HG02763 (cell line): ENCODE measurements at regions not wholly inside any gene's neighbourhood (a gene's known extent, or its start where the extent isn't known, plus 50 kb on each side); places are given as distances from the start of the nearest gene placed in this dataset.
"Not testable (repeated sequence)": the region's sequence is repeated elsewhere in the genome, so short reads cannot be mapped to it uniquely, and the experiment has no call there.

ENCODE experiments used
- ATAC-seq: cut with Tn5 transposase; IDR thresholded peaks from one replicate; pipeline ENCODE4 v1.9.1; 2021; ENCODE audit warnings: mild to moderate bottlenecking, moderate library complexity; ENCODE audit not compliant: unreplicated experiment

DNA sequence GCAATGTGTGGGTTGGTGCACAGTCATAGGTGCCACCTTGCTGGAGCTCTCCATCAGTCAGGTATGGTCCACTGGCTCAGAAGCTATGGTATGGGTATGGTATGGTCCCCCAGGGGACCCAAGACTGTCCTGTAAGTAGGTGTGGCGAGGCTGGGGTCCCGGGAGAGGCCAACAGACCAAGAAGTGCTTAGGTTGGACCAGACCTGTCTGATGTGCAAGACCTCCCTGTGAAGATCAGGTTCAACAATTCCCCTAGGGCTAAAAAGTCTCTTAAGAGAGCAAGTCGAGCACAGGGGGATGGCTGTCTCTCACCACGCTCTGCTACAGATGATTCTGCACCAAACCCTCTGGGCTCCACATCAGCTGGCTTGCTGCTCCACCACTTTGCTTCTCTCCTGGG, 1145.0 kb downstream of the RPA4 start:
- ATAC-seq, result no peak

DNA sequence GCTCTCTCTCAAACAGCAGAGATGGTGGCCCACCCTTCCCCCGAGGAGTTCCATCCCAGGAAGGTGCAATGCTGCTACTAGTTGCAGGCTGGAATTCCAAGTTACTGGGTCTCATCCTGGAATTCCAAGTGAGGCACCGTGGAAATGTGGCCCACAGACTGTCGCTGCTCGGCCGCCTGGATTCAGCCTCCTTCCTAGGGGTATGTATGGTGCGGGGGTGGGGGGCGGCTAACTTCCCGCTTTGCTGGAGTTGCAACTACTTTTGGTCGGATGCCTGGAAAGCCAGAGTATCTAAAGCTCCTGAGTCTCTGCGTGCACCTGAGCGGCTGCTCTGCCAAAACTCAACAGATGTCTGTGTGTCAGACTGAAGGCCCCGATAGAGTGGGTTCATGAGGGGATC, 1146.2 kb downstream of the RPA4 start:
- no peak for ATAC-seq

DNA sequence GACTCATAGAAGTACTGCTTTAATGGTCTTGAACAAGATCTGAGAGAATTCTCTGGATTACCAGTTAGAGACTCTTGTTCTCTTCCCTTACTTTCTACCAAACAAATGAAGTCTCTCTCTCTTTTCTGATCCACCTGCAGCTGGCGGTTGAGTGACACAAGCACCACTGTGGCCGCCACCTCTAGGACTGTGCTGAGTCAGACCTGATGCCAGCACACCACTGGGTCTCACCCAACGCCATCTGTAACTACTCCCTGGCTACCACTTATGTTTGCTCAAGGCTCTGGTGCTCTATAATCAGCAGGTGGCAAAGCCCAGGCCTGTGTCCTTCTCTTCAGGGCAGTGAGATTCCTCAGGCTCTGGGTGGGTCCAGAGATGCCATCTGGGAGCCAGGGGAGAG, 1173.5 kb downstream of the RPA4 start:
- ATAC-seq, result no peak

DNA sequence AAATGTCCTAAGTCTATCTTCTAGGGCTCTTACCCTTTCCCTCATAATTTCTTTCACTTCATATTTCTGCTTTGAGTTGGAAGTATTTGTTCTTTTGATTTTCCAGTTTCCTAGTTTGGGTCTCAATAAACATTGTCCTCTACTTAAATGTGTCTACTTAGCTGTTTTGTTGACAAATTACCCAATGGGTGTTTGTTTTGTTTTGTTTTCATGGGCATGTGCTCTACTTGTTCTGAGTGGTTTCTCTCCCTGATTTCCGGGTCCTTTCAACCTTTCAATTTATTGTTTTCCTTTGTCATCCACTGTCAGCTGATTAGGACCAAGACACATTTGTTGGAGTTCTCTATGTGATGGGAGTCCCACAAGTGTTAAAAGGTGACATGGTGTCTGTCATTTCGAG, 1181.4 kb downstream of the RPA4 start:
- ATAC-seq, result no peak

- ATAC-seq, result no peak
These were observed 1183.9 kb downstream of the RPA4 start for GRCh38 chrX:98067611-98068010.

GRCh38 chrX:98068024-98068580, 1184.4 kb downstream of the RPA4 start:
- ATAC-seq, result no peak

- no peak for ATAC-seq
These were observed 1187.6 kb downstream of the RPA4 start for GRCh38 chrX:98071331-98071730.

- no peak for ATAC-seq
These were observed 1193.7 kb downstream of the RPA4 start for GRCh38 chrX:98077440-98077839.

- no peak for ATAC-seq
These were observed 1228.0 kb downstream of the RPA4 start for GRCh38 chrX:98111684-98112083.

GRCh38 chrX:98114021-98114420, 1230.3 kb downstream of the RPA4 start:
- ATAC-seq, result no peak

DNA sequence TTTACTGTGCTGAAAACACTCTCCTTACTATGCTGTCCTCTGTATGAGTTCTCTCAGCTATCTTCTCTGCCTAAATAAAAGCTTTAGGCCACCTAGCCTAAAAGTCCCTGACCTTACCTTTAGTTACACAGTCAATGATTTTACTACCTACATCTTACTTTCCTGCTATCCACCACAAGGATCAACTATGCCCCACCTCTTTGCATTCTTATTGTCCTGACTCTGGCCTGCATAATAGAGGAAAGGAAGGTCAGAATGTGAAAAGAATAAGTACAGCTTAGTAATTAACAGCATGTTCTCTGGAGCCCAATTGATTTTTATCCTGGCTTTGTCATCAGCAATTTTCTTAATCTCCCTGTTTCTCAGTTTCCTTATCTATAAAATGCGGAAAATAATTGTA, 1257.8 kb downstream of the RPA4 start:
- ATAC-seq, result no peak

- no peak for ATAC-seq
These were observed 1307.3 kb downstream of the RPA4 start for GRCh38 chrX:98191003-98191402.

DNA sequence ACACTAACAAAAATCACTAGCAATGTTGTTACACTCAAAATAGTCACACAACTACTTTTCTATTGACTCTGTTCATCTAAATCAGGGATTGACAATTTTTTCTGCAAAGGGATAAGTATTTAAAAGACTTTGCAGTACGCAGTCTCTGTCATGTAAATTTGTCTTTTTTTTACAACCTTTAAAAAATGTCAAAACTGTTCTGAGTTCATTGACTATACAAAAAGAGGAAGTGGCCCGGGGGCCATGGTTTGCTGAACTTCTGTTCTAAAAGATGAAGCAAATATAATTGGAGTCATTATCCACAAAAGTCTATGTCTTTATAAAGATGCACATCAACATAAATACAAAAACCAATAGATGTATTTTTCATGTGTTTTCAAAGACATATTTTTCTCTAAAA, 1310.3 kb downstream of the RPA4 start:
- ATAC-seq, result no peak

DNA sequence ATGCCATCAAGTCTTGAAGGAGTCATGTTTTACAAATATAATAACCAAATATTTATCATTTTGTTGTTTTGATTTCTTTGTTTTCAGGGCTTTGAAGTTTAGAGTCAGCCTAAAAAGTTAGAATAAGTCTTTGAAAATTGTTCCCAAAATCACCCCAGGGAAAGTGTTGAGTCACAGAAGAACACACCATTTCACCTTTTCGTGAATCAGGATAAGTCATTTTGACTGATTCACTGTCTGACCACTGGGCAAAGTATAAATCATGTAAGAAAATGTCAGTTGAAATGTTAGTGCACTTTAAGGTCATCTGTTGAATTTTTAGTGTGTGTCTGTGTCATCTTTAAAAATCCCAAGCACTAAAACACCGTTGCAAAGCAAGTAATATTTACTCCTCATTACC, 1320.1 kb downstream of the RPA4 start:
- no peak for ATAC-seq

DNA sequence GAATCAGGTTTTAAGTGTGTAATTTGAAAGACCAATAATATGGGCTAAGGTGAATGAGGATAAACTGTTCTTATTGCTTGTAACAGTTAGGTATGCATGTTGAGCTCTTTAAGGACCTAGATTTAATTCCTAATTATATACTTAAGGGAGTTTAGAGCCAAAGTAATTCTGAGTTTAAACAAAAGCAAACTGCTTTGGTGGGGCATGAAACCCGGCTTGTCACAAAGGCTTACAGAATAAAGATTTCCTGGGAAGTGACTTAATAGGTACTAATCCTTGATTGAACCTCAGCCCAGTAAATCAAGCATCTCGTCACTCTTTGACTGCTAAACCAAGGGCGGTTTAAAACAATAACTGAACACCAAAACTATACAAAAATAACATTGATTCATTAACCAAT, 1324.2 kb downstream of the RPA4 start:
- no peak for ATAC-seq

DNA sequence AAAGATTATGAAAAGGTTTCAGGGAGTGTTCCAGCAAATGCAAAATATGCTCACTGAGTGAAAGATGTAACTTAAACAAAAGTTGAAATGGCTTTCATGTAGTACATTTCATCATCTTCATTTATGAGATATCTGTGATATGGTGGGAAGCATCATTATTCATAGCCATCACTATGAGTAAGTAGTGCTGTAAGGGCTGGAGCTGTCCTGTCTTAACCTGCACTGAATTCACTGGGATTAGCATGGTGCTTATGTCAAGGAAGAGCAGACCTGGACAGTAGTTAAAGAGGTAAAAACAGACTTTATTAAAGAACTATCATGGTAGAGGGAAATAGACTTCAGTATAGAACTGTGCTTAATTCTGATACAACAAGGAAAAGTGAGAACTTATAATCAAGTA, 1347.3 kb downstream of the RPA4 start:
- no peak for ATAC-seq

DNA sequence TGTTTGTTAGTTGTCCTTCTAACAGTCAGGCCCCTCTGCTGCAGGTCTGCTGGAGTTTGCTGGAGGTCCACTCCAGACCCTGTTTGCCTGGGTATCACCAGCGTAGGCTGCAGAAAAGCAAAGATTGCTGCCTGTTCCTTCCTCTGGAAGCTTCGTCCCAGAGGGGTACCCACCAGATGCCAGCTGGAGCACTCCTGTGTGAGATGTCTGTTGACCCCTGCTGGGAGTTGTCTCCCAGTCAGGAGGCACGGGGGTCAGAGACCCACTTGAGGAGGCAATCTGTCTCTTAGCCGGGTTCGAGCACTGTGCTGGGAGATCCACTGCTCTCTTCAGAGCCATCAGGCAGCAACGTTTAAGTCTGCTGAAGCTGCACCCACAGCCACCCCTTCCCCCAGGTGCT, 1356.4 kb downstream of the RPA4 start:
- not testable (repeated sequence) for ATAC-seq

DNA sequence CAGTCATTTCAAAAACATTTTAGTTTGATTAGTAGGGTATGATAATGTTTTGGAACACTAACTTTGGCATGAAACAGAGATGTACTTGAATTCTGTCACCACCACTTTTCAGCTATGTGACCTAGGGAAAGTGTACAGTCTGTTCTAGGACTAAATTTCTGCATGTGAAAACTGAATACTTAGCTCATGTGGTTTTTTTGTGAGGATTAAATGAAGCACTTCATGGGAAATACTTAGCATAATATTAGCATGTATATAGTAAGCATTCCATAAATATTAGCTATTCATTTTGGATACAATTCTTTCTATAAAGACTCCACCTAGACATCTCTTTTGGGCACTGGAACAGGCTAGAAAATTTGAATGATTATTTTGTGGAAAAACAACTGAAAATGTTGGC, 1379.4 kb downstream of the RPA4 start:
- ATAC-seq, result no peak

- ATAC-seq, result no peak
These were observed 1406.0 kb downstream of the RPA4 start for GRCh38 chrX:98289726-98290125.

DNA sequence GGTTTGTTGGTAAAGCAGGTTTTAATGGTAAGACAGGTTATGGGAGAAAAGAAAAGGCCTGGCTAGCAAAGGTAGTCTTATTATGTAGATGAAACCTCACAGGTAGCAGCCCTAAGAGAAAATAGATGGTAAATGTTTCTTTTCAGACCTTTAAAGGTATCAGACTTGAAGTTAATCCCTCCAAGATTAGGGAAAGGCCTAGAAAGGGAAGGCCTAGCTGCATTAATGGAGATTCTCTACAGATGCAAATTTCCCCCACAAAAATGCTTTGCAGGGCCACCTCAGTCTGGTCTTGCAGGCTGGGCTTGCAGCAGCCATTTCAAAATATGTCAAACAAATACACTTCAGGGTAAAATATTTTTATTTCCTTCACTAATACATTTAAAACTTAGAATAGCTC, 1410.6 kb downstream of the RPA4 start:
- no peak for ATAC-seq

- ATAC-seq, result no peak
These were observed 1412.4 kb downstream of the RPA4 start for GRCh38 chrX:98296129-98296528.

GRCh38 chrX:98299785-98300184, 1416.1 kb downstream of the RPA4 start:
- ATAC-seq, result no peak

- ATAC-seq, result not testable (repeated sequence)
These were observed 1416.8 kb downstream of the RPA4 start for GRCh38 chrX:98300536-98300935.

GRCh38 chrX:98331407-98331806, 1447.7 kb downstream of the RPA4 start:
- ATAC-seq, result no peak
